NCI-H187 (cell line): ENCODE measurements at regions not wholly inside any gene's neighbourhood (a gene's known extent, or its start where the extent isn't known, plus 50 kb on each side); places are given as distances from the start of the nearest gene placed in this dataset.

Experiments used
- DNase-seq, 2 experiments: peaks; one replicate each; lab custom pipeline; 2025; lab: John Stamatoyannopoulos, UW

DNA sequence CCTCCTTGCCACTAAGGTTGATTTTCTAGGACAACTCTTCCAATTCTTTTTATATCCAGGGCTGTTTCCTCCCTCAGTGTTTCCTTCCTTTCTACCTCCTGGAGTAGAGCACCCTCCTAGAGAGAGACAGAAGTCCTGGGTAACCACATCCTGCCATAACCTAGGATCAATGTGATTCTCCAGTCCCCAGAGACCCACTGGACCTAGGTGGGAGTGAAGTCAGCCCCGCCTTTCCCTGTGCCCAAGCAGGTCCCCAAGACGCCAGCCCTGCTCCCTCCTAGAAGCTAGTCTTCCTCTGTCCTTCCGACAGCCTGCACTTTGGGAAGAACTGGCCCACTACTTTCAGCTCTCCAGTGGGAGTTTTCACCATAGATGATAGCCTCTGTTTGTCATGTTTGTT, 166.8 kb upstream of the PLEKHG7 start:
- DNase-seq = no peak

DNA sequence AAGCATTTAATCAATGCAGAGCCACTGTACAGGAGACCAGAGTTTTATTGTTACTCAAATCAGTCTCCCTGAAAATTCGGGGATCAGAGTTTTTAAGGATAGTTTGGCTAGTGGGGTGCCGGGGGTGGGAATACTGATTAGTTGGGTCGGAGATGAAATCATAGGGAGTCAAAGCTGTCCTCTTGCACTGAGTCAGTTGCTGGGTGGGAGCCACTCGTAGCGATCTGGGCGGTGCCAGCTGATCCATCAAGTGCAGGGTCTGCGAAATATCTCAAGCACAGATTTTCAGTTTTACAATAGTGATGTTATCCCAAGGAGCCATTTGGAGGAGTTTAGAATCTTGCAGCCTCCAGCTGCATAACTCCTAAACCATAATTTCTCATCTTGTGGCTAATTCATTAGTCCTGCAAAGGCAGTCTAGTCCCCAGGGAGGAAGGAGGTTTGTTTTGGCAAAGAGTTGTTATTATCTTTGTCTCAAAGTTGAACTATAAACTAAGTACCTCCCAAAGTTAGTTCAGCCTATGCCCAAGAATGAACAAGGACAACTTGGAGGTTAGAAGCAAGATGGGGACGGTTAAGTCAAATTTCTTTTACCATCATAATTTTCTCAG, 169.4 kb upstream of the PLEKHG7 start:
- no peak for DNase-seq

DNA sequence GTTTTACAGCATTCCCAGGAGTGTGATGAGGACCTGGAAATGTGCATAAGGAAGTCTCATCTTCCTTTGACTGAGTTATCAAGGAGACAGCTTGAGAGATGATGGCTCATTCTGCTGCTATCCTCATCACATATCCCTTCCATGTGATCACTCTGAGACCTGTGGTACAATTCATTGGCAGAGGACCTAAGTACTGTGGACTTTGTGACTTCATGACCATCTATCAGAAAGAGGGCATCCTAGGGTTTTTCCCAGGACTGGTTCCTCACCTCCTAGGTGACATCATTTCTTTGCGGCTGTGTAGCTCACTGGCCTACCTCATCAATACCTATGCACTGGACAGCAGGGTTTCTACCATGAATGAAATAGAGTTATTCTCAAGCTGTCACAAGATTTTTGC, 172.1 kb upstream of the PLEKHG7 start:
- DNase-seq = no peak

DNA sequence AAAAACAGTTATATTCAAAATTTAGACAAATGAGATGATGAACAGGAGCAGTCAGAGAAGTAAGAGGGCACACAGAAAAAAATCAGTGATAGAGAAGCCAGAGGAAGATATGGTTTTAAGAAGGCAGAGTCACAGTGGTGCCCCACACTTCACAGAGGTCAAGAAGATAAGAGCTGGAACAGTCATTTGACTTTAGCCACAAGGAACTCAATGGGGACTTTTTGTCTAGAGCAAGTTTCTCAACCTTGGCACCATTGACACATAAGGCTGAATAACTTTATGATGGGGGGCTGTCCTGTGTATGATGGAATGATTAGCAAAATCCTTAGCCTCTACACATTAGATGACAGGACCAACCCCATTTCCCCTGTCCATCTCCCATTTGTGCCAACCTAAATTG, 172.8 kb upstream of the PLEKHG7 start:
- DNase-seq = no peak

DNA sequence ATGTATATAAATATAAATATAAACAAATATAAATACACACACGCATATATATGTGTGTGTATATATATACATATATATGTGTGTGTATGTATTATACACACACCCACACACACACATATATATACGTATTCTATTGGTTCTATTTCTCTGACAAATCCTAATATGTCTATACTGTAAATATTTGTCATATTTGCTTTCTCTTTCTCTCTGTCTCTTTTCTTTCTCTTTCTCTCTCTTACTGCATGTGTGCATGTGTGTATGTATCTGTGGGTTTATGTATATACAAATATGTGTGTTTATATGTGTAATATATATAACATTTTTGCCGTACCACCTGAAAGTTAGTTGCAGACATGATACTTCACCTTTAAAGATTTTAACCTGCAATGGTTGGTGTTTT, 174.2 kb upstream of the PLEKHG7 start:
- DNase-seq = no peak

DNA sequence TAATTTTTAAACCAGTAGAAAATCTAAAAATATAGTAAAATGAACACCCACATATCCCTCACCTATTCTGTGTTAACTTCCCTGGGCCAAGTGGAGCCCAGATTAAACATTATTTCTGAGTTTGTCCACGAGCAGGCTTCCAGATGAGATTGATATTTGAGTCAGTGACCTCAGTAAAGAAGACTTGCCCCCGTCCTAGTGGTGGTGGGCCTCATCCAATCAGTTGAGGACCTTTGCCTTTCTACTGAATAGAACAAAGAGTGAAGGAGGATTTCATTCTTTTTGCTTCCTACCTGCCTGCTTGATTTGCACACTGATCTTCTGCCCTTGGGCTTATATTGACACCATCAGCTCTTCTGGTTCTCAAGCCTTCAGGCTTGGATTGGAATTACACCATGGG, 174.7 kb upstream of the PLEKHG7 start:
- no peak for DNase-seq

DNA sequence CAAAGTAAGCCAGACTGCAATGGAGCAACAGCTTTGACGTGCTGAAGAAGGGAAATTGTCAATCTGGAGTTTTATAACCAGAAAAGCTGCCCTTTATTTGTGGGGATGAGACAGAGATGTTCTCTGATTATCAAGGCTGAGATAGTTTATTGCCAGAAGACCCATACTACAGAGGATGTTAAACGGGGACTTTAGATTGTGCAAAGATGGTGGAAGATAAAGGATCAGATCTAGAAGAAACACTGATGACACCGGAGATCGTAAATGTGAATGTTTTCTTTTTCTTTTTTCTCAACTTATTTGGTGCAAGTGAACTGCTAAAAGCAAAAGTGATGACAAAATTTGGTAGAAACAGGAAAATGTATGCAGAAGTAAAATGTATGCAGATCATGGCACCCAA, 178.3 kb upstream of the PLEKHG7 start:
- no peak for DNase-seq

DNA sequence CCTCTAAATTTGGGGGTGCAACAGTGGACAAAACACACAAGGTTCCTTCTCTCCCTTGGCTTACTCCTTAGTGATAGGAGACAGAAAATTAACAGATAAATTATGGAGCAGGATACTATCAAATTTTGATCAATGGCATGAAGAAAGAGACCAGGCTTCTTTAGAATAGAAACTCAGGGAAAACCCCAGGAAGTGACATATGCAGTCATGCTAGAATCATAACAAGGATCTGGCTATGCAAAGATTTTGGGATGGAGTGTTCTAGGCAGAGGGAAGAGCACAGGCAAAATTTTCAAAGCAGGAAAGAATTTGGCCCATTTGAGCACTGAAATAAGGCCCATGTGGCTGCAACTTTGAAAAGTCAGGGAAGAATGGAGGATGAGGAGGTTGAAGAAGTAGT, 182.3 kb upstream of the PLEKHG7 start:
- DNase-seq = no peak

DNA sequence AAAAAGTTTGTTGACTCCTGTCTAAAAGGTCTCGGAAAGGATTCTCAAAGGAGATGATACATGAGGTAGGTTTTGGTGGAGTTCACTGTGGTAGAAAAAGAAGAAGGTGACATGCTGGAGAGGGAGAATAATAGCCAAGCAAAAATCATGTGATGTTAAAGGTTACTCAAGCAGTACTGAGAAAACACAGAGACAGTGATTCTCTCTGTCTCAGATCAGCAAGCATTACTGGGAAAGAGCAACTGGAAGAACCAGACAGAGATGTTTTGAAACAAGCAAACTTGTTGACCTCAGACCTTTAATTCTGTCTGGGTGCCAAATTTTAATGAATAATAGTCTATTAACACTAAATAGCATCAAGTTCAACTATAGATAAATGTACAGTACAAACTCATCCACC, 183.5 kb upstream of the PLEKHG7 start:
- DNase-seq = no peak

DNA sequence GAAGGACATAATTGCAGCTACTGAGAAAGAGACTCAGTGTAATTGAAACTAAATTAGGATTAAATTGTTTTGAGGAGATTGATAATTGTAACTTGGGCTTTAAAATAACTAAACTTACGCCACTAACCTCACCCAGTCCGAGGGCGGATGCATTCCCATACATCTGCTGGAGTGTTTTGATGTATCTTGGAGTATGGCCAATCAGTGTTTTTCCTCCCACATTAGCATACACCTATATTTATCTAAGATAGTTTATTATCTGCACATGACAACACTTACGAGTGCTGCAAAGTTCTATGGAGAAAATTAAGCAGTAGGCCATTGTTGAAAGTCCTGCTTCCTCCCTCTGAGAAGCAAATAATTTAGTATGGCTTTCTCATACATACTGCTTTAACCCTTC, 184.7 kb upstream of the PLEKHG7 start:
- no peak for DNase-seq

DNA sequence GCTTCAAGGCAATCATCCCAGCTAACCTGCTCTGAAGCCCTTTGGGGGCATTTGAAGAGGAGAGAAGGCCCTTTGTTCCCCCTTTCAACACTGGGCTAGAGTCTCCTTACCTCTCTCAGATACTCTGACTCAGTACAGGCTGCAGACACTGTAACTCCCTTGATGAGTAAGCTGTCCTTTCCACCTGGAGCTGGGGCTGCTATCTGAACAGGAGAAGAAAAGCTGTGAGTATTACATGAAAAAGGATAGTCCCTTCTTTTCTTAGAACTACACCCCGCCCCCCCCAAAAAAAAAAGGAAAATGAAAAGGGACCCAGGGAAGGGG, 186.6 kb upstream of the PLEKHG7 start:
- no peak for DNase-seq

DNA sequence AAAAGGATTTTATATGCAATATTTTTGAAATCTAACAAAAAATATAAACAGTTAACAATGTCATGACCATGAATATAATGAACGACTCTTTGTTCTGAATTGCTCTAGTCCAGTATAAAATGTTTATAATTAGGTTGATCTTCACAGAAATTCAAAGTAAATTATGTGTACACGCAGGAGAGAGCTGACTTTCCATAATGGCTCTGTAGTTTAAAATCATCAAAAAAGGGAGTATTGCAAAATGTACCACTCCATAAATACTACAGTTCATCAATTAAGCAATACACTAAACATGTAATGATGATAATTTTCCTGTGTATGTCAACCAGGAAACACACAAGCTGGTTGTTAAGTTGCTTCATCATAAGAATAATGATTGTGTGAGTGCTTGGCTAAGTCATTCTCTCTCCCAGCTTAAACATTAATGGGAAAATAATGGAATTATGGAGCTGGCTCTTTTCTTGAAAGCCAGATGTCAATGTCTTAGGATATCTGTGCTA, 189.5 kb upstream of the PLEKHG7 start:
- DNase-seq = no peak

DNA sequence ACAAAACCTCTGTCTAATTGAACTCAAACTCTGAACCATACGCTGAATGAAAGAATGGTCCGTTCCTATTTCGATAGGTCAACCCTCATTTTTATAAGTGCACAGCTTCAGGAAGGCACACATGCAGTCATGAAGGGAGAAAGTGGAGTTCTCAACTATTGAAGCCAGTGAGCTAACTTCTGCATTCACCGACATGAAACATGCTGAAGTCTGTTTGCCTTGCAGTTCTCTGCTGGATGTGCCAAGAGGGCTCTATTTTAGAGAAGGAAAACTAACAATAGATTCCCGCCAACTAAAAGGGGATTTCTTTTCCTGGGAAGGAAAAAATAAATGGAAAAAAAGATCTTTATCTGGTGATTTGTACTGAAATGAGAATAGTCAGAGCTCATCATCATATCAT, 191.0 kb upstream of the PLEKHG7 start:
- no peak for DNase-seq

DNA sequence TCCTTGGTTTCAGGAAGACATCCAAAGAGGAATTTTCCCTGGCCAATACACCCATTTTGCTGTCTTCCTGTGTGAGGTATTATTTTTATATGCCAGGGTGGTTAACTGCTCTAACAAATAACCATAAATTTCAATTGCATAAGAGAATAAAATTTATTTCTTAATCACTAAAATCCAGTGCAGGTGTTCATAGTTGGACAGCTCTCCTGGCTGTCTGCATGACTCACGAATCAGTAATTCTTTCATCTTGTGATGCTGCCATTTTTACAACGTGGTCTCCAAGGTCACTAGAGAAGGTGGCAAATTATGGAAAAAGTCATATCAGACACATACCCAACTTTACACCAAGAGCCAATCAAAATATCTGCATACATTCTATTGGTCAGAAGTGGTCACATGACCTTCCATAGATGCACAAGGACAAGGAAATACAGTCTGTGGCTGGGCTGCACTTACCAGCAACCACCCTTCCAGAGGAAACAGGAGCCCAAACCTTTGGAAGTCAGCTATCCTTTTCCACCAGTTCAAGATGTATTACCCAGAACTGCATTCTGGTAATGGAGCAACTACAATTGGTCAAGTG, 193.5 kb upstream of the PLEKHG7 start:
- DNase-seq = no peak

DNA sequence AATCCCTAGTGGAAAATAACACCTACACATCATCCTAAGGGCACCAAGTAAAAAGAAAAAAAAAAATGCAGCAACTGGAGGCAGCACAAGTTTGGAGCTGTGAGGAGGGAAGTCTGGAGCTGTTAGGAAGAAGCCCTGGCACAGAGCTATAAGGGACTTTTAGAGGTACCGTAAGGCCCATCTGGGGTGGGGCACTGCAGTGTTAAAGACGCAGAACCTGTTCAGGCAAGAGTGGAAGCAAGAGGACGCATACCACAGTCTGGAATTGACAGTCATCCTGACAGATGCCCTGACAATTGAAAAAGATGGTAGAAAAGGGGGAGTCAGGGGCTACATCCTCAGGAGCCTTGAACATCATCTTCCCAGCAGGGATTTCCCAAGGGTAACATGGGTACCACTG, 195.9 kb upstream of the PLEKHG7 start:
- no peak for DNase-seq

DNA sequence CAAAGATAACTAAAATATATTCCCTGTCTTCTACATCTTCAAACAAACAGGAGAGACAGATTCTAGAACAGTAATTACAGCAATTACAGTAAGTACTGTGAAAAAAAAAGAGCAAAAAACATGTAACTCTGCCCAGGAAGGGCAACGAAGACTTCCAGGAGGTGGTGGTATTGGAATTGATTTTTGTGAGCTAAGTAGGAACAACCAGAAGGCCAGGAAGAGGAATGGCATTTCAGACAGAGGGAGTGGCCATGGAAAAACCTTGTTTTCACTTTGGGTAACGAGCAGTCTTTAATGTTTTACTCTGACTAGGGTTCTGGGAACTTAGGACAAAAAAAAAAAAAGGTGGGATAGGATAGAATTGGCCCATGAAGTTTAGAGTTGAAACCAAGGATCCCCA, 196.3 kb upstream of the PLEKHG7 start:
- no peak for DNase-seq

DNA sequence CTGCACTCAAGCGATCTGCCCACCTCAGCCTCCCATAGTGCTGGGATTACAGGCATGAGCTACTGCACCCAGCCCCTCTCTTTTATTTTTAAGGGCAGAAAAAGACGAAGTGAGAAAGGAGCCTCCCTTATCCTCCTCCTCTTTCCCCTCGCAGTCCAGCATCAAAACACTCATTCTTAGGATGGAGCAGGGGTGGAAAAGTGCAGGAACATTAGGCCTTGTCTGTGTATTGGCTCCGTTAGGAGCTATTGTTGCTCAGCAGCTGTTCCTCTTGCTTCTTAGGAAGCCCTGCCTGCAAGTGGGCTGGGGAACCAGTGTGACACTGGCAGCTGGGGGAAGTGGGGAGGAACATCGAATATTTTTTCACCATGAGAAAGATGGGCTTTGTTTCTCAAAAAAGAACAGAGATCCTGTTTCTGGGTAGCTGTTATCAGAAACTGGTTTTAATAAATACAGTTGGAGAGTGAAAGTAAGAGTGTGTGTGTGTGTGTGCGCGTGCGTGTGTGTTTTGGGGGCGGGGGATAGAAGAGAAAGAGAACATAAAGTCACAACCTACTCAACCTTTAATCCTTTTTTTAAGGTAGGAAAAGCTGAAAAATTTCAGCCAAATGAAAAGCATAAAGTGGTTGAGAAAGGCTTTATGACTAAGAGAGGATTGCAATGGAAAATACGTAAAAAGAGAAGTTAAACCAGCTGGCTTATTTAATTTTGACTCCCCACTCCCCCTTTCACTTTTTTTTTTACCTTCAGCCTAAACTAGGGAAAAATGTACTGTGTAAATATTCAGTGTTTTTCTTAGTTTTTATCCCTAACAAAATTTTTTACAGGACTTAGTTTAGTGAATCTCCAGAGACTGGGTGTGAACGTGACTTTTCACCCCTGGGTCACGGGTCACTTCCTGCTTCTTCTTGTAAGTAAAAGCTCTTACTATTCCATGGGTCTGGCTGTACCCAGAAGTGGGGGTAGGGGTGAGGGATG, 197.2 kb upstream of the PLEKHG7 start:
- no peak for DNase-seq

DNA sequence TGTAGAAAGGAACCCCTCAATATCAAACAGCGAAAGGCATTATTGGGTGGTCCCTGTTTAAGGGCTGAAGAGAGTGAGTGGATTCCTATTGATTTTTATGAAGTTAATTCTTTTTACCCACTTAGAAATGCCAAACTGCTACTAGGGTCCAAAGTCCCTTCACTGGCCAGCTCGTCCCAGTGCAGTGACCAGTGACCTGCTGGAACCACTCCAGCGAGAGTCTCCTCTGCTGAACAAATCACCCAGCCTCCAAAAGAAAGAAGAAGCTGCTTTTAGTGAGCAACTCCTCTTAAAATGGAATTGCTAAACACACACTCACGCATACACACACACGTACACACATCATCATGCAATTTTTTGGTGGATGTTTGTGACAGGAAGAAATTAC, 198.2 kb upstream of the PLEKHG7 start:
- no peak for DNase-seq

DNA sequence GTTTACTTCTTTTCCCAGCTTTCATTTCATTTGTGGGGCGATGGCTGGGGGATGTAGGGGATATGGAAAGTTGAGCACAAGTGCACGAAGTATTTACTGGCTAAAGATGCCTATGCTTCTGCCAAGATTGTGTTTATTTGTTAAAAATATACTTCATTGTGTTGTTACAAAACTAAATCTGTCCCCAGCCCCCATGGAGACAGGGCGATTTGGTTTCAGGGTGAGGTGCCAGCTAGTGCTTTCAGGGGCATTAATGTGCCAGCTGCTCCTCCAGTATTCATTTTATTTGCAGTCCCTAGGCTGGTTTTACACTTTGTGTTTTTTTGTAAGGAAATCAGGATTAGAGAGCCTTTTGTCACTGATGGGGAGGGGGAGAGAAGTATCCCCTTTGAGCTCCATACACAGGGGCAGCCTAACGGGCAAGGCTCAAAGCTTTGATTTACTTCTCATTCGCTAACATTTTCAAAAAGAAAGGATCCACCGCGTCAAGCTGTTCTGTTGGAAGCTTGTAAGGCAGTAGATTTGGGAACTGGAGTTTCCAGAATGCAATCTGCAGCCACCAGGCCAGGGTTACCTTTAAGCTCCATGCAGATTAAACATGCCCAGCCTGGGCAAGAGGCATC, 198.7 kb upstream of the PLEKHG7 start:
- DNase-seq = no peak

DNA sequence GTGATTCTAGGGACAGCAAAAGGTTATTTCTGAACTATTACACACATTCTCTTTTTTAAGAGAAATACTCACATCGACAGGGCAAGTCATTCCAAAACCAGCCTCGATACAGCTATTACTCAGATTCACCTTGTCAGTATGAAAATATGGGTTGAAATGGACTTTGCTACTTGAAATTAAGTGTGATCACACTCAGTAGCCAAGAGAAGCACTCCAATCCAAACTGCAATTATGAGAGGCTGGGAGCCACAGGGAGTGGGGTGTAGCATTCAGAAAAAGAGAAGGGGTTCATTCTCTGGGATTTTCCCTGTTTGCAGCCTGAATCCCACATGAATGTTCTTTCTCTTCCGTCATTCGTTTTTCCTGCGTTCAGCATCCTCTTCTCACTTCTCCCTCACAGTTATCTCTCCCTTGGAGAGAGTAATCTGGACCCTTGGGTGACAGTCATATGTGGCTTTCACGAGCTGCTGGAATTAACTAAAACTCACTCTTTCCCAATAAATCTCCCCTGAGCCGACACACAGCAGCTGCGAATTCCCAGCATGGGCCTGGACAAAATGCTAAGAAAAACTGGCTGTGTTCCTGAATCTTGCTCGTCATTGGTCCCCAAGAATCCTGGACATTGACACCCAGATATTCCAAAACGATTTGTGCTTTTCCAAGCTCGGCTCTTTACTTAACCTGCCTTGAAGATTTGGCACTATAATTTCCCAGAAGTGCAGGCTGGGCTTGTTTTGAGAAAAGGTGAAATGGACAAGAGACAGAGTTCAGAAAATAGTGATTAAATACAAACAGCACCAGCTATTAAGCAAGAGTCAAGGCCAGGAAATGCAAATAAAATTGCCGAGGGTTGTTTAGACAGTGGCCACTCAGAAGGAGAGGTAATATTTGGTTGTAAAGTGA, 199.5 kb upstream of the PLEKHG7 start:
- DNase-seq = no peak

DNA sequence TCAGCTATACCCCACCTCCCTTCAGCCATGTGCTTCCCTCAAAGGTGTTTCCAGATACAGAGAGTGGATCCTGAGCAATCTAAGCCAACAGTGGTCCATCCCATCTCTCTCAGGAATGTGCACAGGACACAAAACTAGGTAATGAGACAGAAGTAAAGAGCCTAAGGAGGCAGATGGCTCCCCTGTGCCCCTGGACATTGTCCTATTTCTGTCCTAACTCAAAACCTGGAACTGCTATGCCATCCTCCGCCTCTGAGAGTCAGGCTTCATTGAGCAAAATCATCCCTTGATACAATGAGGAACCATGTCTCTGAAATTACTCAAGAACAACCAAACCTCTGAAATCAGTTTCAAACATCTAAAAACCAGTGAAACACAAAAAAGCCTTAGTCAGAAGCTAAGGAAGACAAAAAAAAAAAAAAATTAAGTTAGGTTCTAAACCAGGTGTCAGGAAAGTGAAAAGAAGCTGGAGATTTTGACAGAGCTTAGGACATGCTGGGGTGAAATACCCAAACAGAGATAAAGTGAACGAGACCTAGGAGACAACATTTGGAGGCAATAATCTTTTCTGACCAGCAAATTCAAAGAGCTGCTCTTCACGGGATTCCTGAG, 200.3 kb upstream of the PLEKHG7 start:
- no peak for DNase-seq
